Left ventricle myocardium superior (tissue), 1 donor: ENCODE measurements at regions not wholly inside any gene's neighbourhood (a gene's known extent, or its start where the extent isn't known, plus 50 kb on each side); places are given as distances from the start of the nearest gene placed in this dataset.
A peak's percentile ranks its signal among the peaks of the same experiment; 100 is the strongest.
"Not testable (repeated sequence)": the region's sequence is repeated elsewhere in the genome, so short reads cannot be mapped to it uniquely, and the experiment has no call there.

Experiments
- ATAC-seq: fragments of 200-7000 bp; cut with Tn5 transposase; one replicate; pipeline ENCODE4 v1.9.1; 2020; ENCODE audit warnings: mild to moderate bottlenecking, moderate library complexity
- DNase-seq: peaks from one replicate; pipeline ENCODE4 v3.0.0-alpha.2; 2020
- intact Hi-C: fragments of 100-400 bp; cut with micrococcal nuclease; formaldehyde crosslinking; loops from one replicate; pipeline ENCODE4 v1.11.0; 2022
- donor health status: DM: no; HTN: yes; CAD: no; lungs with severe emphysema.

DNA sequence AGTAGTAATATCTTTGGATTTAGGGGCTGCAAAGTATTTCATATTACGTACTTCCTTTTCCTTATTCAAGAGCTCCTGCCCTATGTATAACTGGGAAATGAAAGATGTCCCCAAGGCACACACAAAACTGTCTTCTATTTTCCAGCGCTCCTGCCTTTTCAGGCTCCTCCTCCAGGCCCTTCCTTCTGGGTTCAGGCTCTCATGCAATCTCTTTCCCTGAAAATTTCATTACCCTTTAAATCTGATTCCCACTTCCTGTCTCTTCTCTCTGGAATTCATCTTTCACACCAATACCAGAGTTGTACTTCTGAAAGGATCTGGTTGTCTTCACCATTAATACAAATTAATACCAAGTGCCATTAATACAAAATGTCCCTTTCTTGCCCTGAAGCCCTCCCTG, 181.6 kb downstream of the UTRN start:
- DNase-seq (no peak), ATAC-seq (no peak)
- intact Hi-C loops = no loop called here

DNA sequence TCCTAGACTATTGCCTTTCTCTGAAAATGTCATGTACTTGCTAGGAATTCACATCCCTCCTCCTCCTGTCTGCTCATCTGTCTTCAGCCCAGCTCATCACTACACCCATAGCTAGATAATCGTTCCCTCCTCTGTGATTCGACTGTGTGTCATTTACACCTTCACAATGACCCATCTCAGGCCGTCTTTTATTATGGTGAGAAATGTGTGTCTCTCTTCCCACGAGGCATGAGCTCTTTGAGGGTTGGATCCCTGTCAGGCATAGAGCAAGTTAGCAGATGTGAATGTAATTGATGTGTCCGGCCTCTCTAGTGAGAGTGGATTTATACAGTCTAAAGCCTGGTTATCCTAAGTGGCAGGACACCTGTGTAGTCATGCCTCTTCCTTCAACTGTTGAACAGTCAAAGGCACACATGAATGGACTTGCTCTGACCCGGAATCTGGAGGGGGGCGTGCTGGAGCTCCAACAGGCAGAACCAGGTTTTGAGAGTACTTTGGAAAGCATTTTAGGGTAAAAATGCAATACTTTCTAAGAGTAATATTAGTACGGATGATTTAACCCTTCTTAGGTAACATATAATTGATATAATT, 182.1 kb downstream of the UTRN start:
- no peak for ATAC-seq
- DNase-seq = no peak

DNA sequence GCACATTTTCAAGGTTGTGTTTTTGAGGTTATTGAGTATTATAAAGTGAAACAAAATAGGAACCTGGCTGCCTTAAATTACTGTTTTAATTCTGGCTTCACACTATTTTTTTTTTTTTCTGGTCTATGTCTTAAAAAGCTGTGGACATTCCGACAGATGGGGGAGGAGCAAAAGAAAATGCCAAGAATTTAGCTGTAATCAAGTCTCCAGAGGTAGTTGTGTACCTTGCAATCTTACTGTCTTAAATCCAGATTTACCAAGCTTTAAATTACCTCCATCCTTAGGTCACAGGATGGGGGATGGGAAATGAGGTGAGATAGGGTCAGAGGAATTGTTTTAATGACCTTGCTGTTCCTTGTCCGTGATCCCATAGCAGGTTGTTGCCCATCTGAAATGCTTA, 182.8 kb downstream of the UTRN start:
- ATAC-seq (no peak), DNase-seq (no peak)
- intact Hi-C loops = no loop called here

More for the DNA sequence above, 182.1 kb downstream of the UTRN start:
- intact Hi-C loops = no loop called here

DNA sequence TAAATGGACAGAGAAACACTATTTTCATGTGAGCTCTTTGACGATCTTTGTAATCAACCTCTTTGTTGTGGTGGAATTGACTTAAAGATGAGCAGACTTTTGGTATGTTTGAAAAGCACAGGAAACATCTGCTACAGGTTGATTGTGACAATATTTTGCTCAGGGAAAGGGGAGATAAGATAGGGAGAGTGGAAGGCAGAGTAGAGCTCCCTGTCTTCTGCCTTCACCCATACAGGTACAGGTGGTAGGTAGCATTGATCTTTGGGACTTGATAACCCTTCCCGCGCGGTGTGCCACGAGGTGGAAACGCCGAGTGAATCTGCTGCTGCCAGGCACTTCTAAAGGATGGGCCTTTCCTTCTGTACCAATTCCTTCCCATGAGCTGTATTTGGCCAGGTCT, 183.6 kb downstream of the UTRN start:
- ATAC-seq = no peak
- no peak for DNase-seq
- intact Hi-C loops = no loop called here

DNA sequence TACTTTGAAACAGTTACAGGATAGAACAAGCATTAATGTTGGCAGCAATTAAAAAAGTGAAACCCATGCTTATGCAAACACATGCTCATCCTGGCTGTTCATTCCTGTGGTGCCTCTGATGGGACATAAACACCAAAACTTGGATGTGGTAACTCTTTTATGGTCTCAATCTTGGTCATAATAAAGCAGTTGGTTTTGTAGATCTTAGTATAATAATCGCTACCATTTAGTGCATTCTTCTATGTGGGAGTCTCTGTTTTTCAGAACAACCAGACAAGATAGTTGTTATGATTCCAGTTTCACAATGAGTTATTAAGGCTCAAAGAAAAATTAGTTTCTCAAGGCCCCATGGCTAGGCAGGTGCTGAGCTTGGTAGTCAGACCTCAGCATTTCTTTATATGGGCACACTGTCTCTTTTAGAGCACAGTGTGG, 184.0 kb downstream of the UTRN start:
- intact Hi-C loops = no loop called here
- ATAC-seq (no peak), DNase-seq (no peak)

DNA sequence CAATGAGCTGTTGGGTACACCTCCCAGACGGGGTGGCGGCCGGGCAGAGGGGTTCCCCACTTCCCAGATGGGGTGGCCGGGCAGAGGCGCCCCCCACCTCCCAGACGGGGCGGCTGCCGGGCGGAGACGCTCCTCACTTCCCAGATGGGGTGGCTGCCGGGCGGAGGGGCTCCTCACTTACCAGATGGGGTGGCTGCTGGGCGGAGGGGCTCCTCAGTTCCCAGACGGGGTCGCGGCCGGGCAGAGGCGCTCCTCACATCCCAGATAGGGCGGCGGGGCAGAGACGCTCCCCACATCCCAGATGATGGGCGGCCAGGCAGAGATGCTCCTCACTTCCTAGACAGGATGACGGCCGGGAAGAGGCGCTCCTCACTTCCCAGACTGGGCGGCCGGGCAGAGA, 185.1 kb downstream of the UTRN start:
- intact Hi-C loops, DNase-seq: not testable (repeated sequence)

DNA sequence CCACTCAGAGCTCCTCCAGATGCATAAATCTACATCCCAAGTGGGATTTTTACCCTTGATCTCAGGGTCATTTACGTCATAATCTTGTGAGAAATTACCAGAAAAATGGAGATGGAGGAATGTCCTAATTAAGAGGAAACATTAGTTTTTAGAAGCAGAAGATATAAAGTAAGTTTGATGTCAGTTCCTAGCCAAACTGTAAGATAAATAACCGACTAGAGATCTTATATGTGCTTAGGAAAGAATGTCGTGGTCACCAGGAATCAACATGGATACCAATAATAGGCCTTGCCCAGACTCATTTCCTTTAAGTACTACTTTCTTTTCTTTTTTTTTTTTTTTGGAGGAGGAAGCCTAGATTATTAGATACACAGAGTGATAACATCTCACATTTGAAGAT, 186.9 kb downstream of the UTRN start:
- ATAC-seq (no peak), DNase-seq (no peak)
- intact Hi-C loops = no loop called here

More for the DNA sequence above, 185.1 kb downstream of the UTRN start:
- ATAC-seq = not testable (repeated sequence)

DNA sequence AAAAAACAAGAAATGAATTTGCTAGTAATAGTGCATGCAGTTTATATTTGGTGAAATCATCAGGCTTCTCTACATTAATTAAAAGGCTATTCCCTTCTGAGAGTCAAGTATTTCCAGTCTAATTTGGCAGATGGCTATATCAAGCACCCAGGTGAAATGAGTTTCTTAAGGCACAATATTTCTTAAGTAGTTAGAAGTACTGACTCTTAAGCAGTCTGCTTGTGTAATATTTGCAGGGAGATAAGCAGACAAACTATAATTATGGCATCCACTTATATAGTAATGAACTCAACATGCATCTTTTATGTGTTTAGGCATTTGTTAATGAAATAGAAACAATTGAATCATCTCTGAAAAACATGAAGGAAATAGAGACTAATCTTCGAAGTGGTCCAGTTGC, 189.2 kb downstream of the UTRN start:
- ATAC-seq = no peak
- intact Hi-C loops = no loop called here
- DNase-seq = no peak

DNA sequence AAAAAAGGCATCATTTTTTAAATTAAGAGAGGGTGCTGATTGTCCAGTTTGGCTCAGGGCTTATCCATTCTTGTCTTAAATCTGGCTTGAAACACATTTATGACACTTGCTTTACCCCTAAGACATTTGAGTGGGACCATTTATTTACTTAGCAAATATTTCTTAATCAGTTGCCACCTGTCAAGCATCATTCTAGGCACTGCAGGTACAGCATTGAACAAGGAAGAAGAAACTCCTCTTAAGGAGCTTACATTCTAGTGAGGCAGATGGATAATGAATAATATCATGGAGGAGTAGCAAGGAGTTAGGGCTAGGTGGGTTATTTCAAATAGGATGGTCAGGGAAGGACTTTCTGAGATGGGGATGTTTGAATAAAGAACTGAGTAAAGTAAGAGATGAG, 189.8 kb downstream of the UTRN start:
- no peak for DNase-seq
- intact Hi-C loops = no loop called here
- ATAC-seq = no peak

DNA sequence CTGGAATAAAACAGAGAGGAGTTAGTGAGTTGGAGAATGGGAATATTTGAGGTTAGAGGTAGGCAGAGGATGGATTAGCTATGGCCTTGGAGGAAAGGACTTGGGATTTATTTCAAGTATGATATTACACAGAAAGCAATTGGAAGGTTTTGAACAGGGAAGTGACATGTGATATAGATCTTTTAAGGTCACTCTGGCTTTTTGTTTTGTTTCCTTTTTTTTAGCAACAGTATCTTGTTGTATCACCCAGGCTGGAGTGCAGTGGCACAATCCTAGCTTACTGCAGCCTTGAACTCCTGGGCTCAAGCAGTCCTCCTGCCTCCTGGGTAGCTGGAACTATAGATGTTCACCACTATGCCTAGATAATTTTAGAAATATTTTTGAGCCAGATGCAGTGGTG, 190.3 kb downstream of the UTRN start:
- ATAC-seq (no peak), DNase-seq (no peak)
- intact Hi-C loops = no loop called here

DNA sequence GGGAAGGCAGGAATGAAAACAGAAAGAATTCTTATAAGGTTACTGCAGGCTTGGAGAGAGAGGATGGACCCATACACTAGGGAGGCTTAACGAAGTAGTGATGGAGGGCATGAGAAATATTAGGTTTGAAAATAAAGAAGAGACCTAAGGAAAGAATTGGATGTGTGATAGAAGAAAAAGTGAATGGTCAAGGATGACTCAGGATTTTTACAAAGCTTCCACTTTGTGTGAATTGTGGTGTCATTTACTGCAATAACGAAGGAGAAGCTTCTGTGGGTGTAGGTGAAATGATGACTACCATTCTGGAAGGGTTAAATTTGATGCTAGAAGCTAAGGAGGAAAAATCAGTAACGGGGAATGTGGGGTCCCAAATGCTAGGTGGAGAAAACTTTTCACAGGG, 191.2 kb downstream of the UTRN start:
- DNase-seq = no peak
- intact Hi-C loops = no loop called here
- no peak for ATAC-seq

DNA sequence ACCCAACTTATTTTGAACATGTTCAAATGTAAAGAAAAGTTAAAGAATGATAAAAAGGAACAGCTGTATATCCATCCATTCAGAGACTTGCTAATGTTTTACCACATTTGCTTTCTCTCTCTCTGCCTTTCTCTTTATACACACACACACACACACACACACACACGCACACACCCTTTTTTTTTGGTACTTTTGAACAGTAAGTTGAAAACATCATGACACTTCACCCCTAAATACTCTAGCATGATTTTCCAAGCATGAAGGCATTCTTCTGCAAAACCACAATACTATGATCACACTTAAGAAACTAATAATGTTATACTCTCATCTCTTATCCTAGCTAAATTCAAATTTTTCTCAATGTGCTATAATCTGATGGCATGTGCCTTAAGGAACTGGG, 192.3 kb downstream of the UTRN start:
- intact Hi-C loops = no loop called here
- ATAC-seq (no peak), DNase-seq (no peak)

DNA sequence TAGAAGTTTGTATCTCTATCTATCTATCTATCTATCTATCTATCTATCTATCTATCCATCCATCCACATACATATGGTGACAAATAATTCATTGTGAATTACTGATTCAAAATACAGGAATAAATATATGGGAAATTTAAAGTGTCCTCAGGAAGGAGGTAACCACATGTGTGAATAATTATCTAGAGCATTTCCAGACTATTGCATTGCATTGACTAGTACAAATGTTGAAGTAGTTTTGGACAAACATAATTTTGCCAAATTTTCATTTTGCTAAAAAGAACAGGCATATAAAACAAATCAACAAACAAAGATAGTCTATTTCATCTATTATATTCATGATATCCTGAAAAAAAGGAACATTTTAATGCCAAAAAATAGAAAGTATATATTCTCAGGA, 192.7 kb downstream of the UTRN start:
- no peak for DNase-seq
- intact Hi-C loops = no loop called here
- no peak for ATAC-seq

DNA sequence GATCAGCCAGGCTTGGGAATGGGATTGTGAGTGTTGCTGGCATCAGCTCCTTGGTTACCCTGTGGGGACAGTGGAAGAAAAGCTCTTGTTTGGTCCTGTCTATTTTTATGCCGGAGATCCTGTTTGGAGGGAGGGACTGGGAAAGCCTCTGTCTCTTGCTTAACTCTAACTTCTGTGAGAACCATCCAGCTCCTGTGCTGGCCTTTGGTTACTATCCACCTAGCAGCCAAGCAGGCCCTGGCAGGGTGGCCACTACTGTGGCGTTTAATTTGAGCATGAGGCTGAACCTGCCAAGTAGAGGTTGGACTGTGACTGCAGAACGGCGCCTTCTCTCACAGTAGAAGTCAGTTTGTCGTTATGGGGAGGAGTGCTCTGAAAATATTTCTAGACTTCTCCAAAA, 193.3 kb downstream of the UTRN start:
- peak; percentile 78 for DNase-seq
- intact Hi-C loops = no loop called here
- ATAC-seq = peak; percentile 98

DNA sequence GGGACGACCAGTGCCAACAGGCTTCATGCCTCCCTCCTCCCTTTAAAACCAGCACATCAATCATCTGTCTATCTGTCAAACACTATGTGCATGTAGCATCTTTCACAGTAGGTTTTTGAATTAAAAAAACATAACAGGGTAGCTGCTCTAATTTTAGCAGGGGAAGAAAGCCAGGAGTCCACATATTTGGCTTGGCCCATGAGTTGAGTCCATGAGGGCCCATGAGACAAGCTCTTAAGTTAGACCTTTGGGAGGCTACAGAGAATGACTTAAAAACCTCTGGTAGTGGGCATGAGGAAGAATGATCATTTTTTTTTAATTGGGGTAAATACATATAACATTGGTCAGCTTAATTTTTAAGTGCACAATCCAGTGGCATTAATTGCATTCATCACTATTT, 194.9 kb downstream of the UTRN start:
- intact Hi-C loops = loop anchor here (10.0 kb wide), 1 partner anchor 375 kb away; no protein-coding TSS in a partner anchor
- peak; percentile 48 for ATAC-seq
- no peak for DNase-seq

DNA sequence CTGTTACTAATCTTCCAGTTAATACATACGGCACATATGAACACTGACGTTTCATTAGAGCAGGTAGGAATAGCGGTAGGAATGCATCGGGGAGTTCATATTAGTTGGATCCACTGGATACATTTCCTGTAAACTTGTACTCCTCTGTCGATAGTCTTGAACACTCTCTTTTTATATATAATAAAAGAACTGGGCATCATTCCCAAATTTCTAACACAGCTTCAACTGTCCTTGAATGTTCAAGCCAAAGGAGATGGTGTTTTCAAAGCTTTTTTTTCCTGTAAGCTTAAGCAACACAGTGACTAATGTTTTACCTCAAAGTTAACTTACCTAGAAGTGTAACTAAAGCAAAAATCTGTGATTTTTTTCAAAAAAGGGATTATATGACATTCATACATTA, 195.3 kb downstream of the UTRN start:
- DNase-seq (no peak), ATAC-seq (no peak)
- intact Hi-C loops = loop anchor here (10.0 kb wide), 1 partner anchor 376 kb away; no protein-coding TSS in a partner anchor

DNA sequence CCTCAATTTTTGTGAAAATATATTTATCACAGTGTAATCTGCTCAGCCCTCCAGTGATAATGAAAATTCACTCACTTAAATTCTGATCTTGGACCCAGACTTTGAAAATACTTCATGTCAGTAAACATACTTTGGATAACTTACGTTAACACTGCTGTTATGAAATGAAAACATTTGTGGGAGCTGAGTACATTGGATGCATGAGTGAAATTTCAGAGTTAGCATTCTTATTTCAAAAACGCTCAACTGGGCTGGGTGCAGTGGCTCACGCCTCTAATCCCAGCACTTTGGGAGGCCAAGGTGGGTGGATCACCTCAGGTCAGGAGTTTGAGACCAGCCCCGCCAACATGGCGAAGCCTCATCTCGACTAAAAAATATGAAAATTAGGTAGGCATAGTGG, 196.4 kb downstream of the UTRN start:
- no peak for DNase-seq
- intact Hi-C loops = loop anchor here (10.0 kb wide), 1 partner anchor 377 kb away; no protein-coding TSS in a partner anchor
- ATAC-seq = no peak

DNA sequence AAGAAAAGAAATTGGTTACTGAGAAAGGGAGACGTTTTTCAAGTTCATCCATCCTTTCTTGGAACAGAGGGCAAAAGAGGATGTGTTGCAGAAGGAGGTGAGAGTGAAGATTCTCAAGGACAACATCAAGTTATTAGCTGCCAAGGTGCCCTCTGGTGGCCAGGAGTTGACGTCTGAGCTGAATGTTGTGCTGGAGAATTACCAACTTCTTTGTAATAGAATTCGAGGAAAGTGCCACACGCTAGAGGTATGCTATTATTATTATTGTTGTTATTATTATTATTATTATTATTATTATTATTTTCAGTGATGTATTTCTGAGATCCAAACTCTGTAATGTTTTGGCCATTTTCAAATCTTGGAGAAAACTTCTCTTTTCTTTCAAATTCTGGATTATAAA, 197.0 kb downstream of the UTRN start:
- intact Hi-C loops = loop anchor here (10.0 kb wide), 1 partner anchor 377 kb away; no protein-coding TSS in a partner anchor
- ATAC-seq (peak; percentile 22), DNase-seq (peak; percentile 83)

DNA sequence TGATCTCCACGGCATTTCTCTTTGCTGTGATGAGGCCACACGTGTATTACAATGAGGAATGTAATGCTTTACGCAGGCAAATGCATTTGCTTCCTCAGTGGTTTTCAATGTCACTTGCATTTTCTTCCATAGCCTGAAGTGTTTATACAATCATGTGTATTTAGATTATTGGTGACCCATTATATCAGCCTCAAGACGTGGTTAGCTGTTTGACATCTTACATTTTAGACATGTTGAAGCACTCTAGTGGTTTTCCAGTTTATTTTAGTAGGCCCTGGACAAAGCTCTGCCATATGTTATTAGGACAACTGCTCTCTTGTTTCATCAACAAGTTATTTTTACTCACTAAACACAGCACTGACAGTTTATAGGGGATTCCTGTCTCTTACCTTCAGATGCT, 200.4 kb downstream of the UTRN start:
- intact Hi-C loops = loop anchor here (10.0 kb wide), 1 partner anchor 381 kb away; no protein-coding TSS in a partner anchor
- DNase-seq (no peak), ATAC-seq (no peak)

DNA sequence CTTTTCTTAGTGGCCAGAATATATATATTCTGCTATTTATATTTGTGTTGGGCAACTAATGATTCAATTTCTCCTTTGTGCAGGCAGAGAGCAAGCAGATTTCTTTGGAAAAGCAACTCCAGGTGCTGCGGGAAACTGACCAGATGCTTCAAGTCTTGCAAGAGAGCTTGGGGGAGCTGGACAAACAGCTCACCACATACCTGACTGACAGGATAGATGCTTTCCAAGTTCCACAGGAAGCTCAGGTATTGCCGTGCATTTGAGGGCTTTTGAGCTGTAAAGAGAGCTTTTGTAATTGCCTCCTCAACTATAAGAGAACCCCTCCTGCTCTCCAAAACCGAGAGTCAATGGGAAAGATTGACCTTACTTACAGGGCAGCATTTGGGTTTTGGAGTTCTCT, 203.5 kb downstream of the UTRN start:
- intact Hi-C loops = loop anchor here (10.0 kb wide), 1 partner anchor 384 kb away; no protein-coding TSS in a partner anchor
- DNase-seq = no peak
- no peak for ATAC-seq
